PC-9 (cell line): ENCODE measurements at regions not wholly inside any gene's neighbourhood (a gene's known extent, or its start where the extent isn't known, plus 50 kb on each side); places are given as distances from the start of the nearest gene placed in this dataset.

ENCODE experiments used
- BruUV-seq: library from RNA; stranded (reverse); fragments of 400-500 nt; replicated peaks from 2 replicates; lab custom pipeline; 2021; lab: Mats Ljungman, UMichigan
- CTCF ChIA-PET: fragments of 300-600 bp; sonication (Branson Sonifier 250); formaldehyde crosslinking; loops from one replicate; lab custom pipeline; 2022; ENCODE audit warnings: antibody characterized with exemption; lab: Charles Lee
- POLR2A ChIA-PET: fragments of 300-600 bp; sonication (Branson Sonifier 250); formaldehyde crosslinking; loops from one replicate; lab custom pipeline; 2022; ENCODE audit warnings: antibody characterized with exemption; ENCODE audit not compliant: unreplicated experiment; lab: Charles Lee
- DNase-seq, 2 experiments: peaks; one replicate each; pipeline versions ENCODE4 v3.0.0 to v3.0.0-alpha.2; 2015 to 2022; ENCODE audit warnings: mixed read lengths in 1 of 2
- H2AFZ ChIP-seq: fragments of 200-600 bp; sonication (generic); 2 replicates; pipeline ENCODE4 v1.8.1; 2017; ENCODE audit warnings: antibody characterized with exemption
- H3F3A ChIP-seq: fragments of 200-600 bp; sonication (generic); 2 replicates; pipeline ENCODE4 v1.8.1; 2017; ENCODE audit warnings: antibody characterized with exemption, mild to moderate bottlenecking, low read depth; ENCODE audit not compliant: insufficient read depth
- H3K27ac ChIP-seq: fragments of 200-600 bp; sonication (generic); 2 replicates; pipeline ENCODE4 v1.6.1; 2016; ENCODE audit warnings: mixed run types
- H3K27me3 ChIP-seq: fragments of 200-600 bp; sonication (generic); 2 replicates; pipeline ENCODE4 v1.6.1; 2016; ENCODE audit warnings: low read depth, mixed run types; ENCODE audit not compliant: insufficient read depth
- H3K36me3 ChIP-seq: fragments of 200-600 bp; sonication (generic); 2 replicates; pipeline ENCODE4 v1.6.1; 2016; ENCODE audit warnings: low read depth, mixed run types
- H3K4me1 ChIP-seq: fragments of 200-600 bp; sonication (generic); replicated peaks from 2 replicates; pipeline ENCODE4 v1.6.1; 2016; ENCODE audit warnings: mixed run types; ENCODE audit not compliant: insufficient read depth
- H3K4me2 ChIP-seq: fragments of 200-600 bp; sonication (generic); 2 replicates; pipeline ENCODE4 v1.6.1; 2017; ENCODE audit warnings: mixed run types
- H3K4me3 ChIP-seq: fragments of 200-600 bp; sonication (generic); 2 replicates; pipeline ENCODE4 v1.6.1; 2016; ENCODE audit warnings: mixed run types
- H3K79me2 ChIP-seq: fragments of 200-600 bp; sonication (generic); 2 replicates; pipeline ENCODE4 v1.6.1; 2017; ENCODE audit warnings: low read depth, mixed run types
- H3K9me2 ChIP-seq: fragments of 200-600 bp; sonication (generic); 2 replicates; pipeline ENCODE4 v1.8.1; 2017; ENCODE audit warnings: mild to moderate bottlenecking; ENCODE audit not compliant: insufficient read depth
- H3K9me3 ChIP-seq: fragments of 200-600 bp; sonication (generic); 2 replicates; pipeline ENCODE4 v1.8.1; 2016; ENCODE audit warnings: low read depth; ENCODE audit not compliant: insufficient read depth
- H4K20me1 ChIP-seq: fragments of 200-600 bp; sonication (generic); 2 replicates; pipeline ENCODE4 v1.8.1; 2017; ENCODE audit not compliant: insufficient read depth
- EZH2 ChIP-seq: fragments of 200-600 bp; sonication (generic); IDR thresholded peaks from 2 replicates; pipeline ENCODE4 v1.8.0; 2017; ENCODE audit warnings: antibody characterized with exemption, low read depth
- intact Hi-C: fragments of 100-400 bp; cut with micrococcal nuclease; formaldehyde crosslinking; loops from one replicate; pipeline ENCODE4 v1.10.0; 2022; ENCODE audit not compliant: unreplicated experiment
- TF ChIP-seq, protein P1 (sequence below): fragments of 200-600 bp; sonication (generic); conservative IDR thresholded peaks from 2 replicates; pipeline ENCODE4 v1.6.1; 2017; ENCODE audit warnings: mixed run types, antibody characterized with exemption, mild to moderate bottlenecking, moderate library complexity

DNA sequence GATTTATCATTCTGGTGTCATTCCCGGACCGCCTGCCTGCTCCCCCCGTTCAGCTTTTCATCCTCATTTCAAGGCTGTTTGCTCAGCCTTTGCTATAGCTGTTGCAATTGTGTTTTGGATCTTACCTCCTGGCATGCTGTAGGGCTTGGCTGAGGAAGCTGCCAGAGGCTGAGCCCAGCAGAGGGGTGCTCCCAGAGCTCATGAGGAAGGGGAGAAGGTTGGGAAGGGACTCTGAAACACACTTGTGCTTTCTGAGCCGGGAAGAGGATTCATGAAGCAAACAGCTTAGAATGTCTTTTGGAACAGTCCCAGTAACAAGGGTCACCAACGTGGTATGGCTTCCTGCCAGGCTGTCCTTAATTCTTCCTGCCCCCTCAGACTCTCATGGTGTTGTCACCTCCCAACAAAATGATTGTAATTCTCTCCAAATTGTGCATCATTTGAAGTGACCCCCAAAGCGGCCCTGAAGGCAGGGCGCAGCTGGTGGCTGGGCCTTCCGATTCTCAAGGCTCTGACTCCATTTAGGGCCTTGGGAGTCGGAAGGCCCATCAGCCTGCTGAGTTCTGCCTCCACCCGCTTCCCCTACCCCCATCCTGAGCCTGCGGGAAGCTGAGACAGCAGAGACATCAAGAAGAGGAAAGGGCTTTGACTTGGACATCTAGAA lies 111.9 kb upstream of the ARHGAP5 start:
- intact Hi-C loops, result no loop called here
- no TSS peak for BruUV-seq
- Histone ChIP-seq H3K27me3 (no peaks in the 10 kb centered on the region), H3K9me2 (no peaks in the 10 kb centered on the region), H3K4me2 (no peak overlapping the region), H3K36me3 (no peaks in the 10 kb centered on the region), H3K27ac (no peak overlapping the region), H4K20me1 (no peaks in the 10 kb centered on the region), H3F3A (no peaks in the 10 kb centered on the region), H3K4me1 (0 out of 2 replicates have a peak, but pooled peaks cover 5% of the 10 kb centered on the region), H3K79me2 (no peaks in the 10 kb centered on the region), H3K4me3 (no peak overlapping the region), H3K9me3 (no peaks in the 10 kb centered on the region), H2AFZ (no peak overlapping the region)
- ChIA-PET POLR2A (no interaction called here), CTCF (no interaction called here)
- no peak for DNase-seq
- TF ChIP-seq, protein P1, sequence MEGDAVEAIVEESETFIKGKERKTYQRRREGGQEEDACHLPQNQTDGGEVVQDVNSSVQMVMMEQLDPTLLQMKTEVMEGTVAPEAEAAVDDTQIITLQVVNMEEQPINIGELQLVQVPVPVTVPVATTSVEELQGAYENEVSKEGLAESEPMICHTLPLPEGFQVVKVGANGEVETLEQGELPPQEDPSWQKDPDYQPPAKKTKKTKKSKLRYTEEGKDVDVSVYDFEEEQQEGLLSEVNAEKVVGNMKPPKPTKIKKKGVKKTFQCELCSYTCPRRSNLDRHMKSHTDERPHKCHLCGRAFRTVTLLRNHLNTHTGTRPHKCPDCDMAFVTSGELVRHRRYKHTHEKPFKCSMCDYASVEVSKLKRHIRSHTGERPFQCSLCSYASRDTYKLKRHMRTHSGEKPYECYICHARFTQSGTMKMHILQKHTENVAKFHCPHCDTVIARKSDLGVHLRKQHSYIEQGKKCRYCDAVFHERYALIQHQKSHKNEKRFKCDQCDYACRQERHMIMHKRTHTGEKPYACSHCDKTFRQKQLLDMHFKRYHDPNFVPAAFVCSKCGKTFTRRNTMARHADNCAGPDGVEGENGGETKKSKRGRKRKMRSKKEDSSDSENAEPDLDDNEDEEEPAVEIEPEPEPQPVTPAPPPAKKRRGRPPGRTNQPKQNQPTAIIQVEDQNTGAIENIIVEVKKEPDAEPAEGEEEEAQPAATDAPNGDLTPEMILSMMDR, result no peak
- no peak for TF ChIP-seq EZH2

DNA sequence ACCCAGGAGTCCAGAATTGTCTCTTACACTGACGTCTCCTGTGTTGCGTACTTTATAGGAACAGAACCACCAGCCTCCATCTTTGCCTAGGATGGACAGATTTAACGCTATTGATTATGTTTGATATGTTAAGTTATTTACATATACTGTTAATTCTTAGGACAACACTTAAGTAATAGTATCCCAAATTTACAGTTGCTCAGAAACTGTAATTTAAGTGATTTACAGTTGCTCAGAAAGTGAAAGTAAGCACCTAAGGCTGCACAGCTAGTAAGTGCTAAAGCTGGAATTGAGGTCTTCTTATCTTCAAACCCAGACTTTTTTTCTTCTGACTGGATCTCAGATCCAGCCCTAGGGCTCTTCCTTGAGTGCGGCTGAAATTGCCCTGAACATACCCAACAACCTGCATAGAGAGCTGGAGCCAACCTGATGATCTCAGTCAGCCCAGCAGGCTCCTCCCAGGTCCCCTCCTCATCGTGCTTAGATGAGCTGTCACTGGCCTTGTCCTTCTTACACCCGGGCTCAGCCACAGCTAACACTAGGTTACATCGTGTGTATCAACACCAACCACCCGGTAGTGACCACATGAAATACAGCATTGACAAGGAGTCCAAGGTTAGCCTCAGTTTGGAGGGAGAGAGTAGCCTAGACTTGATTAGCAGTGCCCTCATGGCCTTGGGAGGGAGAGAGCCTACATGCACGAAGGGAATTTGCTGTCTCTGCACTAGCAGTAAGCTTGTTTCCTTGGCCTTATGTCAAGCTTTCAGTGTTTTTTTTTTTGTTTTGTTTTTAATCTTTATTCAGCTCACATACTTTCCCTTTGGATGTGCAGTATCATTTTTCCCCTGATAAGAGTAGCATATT lies 111.1 kb upstream of the ARHGAP5 start:
- no peak overlapping the region for H3K4me3 ChIP-seq
- H3K27ac ChIP-seq, result no peak overlapping the region
- H3K4me2 ChIP-seq, result peak overlapping the region; percentile 23
- POLR2A ChIA-PET, result no interaction called here
- no peaks in the 10 kb centered on the region for H3K79me2 ChIP-seq
- H4K20me1 ChIP-seq, result no peaks in the 10 kb centered on the region
- no peak for TF ChIP-seq EZH2
- TF ChIP-seq, protein P1, result no peak
- intact Hi-C loops, result no loop called here
- no peaks in the 10 kb centered on the region for H3F3A ChIP-seq
- no peaks in the 10 kb centered on the region for H3K9me3 ChIP-seq
- no peaks in the 10 kb centered on the region for H3K27me3 ChIP-seq
- BruUV-seq, result no TSS peak
- CTCF ChIA-PET, result no interaction called here
- H3K36me3 ChIP-seq, result no peaks in the 10 kb centered on the region
- DNase-seq, result peak; percentile 8 to 45
- 0 out of 2 replicates have a peak, but pooled peaks cover 5% of the 10 kb centered on the region for H3K4me1 ChIP-seq
- H2AFZ ChIP-seq, result no peak overlapping the region
- no peaks in the 10 kb centered on the region for H3K9me2 ChIP-seq

- no TSS peak for BruUV-seq
- Histone ChIP-seq H3K4me3 (no peak overlapping the region), H4K20me1 (no peaks in the 10 kb centered on the region), H3K79me2 (no peaks in the 10 kb centered on the region), H3K27me3 (no peaks in the 10 kb centered on the region), H3K4me1 (0 out of 2 replicates have a peak, but pooled peaks cover 5% of the 10 kb centered on the region), H3K27ac (no peak overlapping the region), H2AFZ (no peak overlapping the region), H3K36me3 (no peaks in the 10 kb centered on the region), H3K4me2 (no peak overlapping the region), H3K9me2 (no peaks in the 10 kb centered on the region), H3K9me3 (no peaks in the 10 kb centered on the region), H3F3A (no peaks in the 10 kb centered on the region)
- no peak for DNase-seq
- TF ChIP-seq, protein P1, result no peak
- no peak for TF ChIP-seq EZH2
- ChIA-PET POLR2A (no interaction called here), CTCF (no interaction called here)
- intact Hi-C loops, result no loop called here
Measured at GRCh38 chr14:31966896-31967668, 110.0 kb upstream of the ARHGAP5 start.
